ENCODE measurements at regions not wholly inside any gene's neighbourhood (a gene's known extent, or its start where the extent isn't known, plus 50 kb on each side); places are given as distances from the start of the nearest gene placed in this dataset.
"Not testable (repeated sequence)": the region's sequence is repeated elsewhere in the genome, so short reads cannot be mapped to it uniquely, and the experiment has no call there.

- DNase-seq, result no peak
Observed at GRCh38 chr21:38115870-38116269, 140.9 kb upstream of the KCNJ15 start.

DNA sequence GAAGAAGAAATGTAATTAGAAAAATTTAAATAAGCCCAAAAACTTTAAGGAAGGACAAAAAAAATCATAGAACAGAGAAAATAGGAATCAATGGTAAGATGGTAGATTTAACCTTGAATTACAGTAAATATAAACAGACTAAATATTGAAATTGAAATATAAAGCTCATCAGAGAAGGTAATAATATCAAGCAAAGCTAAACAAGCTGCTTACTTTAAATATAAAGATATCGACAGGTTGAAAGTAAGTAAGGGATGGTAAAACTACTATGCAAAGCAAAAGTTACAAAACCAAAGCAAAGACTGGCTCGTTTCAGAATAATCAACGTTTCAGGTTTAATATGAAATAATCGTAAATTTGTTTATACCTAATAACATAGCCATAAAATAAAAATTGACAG, 137.0 kb upstream of the KCNJ15 start:
- DNase-seq, result no peak

DNA sequence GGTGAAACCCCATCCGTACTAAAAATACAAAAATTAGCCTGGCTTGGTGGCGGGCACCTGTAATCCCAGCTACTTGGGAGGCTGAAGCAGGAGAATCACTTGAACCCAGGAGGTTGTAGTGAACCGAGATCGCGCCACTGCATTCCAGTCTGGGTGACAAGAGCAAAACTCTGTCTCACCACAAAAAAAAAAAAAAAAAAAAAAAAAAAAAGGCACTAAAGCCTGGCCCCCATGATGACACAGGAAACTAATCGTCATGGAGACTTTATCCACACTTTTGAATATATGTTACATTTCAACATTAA, 136.2 kb upstream of the KCNJ15 start:
- not testable (repeated sequence) for DNase-seq

- no peak for DNase-seq
Observed at GRCh38 chr21:38120984-38121855, 135.6 kb upstream of the KCNJ15 start.

GRCh38 chr21:38121888-38122720, 134.7 kb upstream of the KCNJ15 start:
- no peak for DNase-seq

- DNase-seq, result no peak
Observed at GRCh38 chr21:38123626-38124025, 133.2 kb upstream of the KCNJ15 start.

DNA sequence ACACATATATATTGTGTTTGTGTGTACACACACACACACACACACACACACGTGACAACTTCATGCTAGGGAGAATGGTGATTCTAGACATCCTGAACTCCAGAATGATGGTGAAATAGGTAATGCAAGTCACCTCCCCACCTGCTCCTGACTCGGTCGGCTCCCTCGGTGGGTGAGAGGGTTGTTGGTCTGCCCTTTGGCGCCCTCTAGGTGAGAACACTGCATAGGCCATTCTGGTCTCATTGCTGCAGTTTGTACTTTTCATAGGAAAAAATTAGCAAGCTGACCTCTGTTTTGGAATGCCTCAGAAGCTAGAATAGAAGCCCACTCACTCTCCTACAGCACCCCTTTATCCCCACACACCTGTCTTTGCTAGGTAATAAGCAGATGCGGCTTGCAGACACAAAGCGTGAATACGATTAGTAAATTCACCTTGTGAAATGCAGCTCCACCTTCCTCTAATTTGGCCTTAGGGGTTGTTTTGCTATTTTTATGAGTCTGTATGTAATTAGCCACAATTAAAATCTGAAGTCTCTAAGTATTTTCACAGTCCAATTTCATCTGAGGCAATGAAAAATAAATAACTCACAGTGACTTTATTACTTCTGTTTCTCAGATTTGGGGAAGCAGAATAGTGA, 130.0 kb upstream of the KCNJ15 start:
- peak; percentile 54 for DNase-seq

DNA sequence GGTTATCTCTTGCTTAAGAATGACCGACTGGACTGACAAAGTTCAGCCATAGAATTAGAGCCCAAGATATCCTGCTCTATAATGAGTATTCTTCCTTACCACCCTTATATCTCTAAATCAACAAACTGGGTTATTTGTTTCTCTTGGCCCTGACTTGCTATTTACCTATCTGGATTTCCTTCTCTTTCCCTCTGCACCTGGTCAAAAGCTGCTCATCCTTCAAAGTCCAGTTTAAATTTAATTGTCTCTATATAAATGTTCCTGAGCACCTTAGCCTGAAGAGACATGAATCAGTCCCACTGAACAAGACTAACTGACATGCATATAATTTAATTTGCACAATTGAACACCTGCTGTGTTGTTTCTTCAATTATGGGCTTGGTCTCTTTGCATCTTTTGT, 127.1 kb upstream of the KCNJ15 start:
- DNase-seq, result no peak

DNA sequence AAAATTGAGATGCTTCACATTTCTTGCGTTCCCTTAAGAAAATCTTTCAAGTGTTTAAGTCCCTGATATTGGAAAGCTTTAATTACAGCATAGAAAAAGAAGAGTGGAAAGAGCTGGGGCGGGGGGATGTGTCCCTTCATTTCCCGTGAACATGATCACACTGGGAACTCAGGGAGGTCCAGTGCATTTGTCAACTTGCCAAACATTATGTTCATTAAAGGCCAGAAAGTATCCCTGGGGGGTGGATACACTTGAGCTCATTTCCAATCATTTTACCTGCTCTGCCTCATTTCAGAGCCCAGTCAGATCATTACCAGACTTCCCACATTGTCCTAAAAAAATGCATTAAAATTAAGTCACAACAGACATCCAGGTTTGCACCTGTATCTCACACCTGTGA, 123.6 kb upstream of the KCNJ15 start:
- no peak for DNase-seq

DNA sequence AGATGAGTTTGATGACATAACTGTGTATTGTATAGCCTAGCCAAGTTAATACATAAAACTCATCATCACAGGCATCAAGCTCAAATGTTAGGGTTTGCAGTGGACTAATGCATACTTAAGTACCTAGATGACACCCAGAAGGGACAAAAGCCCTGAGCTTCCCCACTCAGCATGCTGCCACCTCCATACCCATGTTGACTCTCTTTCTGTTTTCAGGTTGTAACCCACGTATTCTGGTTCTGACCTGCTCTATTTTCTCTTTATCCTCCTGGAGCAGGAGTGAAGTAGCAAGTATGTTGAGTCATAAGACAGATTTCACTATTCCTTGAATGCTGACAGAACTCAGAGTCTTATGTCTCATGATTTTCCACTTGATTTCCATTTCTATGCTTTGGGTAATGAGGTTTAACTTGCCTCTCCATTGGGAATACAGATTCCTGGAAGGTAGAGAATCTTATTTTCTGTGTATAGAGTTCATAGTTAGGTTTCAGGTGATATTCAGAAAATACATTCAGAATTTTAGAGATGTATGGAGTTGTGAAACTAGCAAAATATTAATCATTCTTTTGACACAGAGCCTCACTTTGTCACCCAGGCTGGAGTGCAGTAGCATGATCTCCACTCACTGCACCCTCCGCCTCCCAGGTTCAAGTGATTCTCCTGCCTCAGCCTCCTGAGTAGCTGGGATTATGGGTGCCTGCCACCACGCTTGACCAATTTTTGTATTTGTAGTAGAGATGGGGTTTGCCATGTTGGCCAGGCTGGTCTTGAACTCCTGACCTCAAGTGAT, 122.5 kb upstream of the KCNJ15 start:
- DNase-seq, result no peak

- DNase-seq, result no peak
Observed at GRCh38 chr21:38136201-38136600, 120.6 kb upstream of the KCNJ15 start.

GRCh38 chr21:38139380-38140168, 117.2 kb upstream of the KCNJ15 start:
- DNase-seq, result no peak

DNA sequence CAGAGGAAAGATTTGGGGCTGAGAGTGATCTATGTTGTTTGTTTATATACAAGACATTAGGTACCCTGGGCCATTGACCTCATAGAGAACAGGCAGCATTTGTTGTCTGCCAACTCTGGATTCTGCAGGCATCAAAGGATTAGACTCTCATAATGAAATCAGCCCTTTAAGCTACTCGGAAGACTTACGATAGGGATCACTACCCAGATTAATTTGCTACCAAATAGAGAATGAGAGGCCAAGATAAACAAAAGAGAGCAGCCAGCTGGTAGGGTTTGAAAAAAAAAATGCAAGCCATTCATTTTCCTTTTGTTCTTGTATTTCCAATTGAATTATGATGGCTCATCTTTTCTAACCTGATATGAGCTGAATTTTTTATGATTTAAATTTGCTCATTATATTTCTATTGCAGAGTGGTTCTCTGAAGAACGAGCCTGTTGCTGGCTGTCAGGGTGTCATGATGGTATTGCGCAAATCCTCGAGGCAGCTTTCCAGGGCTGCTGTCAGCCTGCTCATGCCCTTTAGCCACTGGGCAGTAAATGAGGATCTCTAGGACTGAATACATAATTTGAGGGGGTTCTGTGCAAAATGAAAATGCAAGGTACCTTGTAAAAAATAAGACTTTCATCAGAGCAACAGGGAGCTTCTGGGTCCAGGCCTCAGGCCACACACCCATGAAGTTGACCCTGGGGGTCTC, 116.4 kb upstream of the KCNJ15 start:
- DNase-seq, result peak; percentile 18

GRCh38 chr21:38142224-38142623, 114.6 kb upstream of the KCNJ15 start:
- DNase-seq, result no peak

- DNase-seq, result no peak
Observed at GRCh38 chr21:38144193-38144592, 112.6 kb upstream of the KCNJ15 start.

- no peak for DNase-seq
Observed at GRCh38 chr21:38145104-38145503, 111.7 kb upstream of the KCNJ15 start.

DNA sequence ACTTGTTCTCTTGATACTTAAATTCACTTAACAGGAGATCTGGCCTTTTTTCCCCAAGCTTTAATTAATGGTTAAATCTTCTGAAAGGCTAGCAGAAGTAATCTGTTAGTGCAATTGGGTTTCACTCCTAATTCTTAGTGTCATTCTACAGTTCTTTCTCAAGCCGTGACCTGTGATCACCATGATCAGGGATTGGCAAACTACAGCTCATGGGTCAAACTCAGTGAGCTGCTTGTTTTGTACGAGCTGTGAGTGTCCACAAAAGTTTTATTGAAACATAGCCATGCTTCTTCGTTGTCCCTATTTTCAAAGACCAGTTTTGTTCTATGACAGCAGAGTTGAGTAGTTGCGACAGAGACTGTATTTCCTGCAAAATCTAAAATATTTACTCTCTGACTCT, 109.4 kb upstream of the KCNJ15 start:
- DNase-seq, result no peak

DNA sequence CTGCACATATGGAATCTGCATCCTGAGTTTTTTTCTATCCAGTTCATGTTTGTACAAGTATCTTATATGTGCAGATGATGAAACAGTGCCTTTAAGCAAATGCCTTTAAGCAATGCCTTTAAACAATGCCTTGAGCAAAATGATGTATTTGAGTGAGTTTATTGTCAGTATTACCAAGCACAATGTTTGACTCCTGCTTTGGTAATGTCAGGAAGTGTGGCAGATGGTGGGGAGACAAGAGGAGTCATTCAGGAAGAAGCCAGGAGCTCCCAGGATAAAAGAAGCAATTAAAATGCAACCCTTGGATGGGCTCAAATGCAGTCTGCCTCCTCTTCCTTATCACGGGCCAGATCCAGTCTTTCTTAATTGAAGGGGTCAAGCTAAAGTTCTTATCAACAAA, 108.7 kb upstream of the KCNJ15 start:
- no peak for DNase-seq

- DNase-seq, result no peak
Observed at GRCh38 chr21:38151021-38151645, 105.7 kb upstream of the KCNJ15 start.

DNA sequence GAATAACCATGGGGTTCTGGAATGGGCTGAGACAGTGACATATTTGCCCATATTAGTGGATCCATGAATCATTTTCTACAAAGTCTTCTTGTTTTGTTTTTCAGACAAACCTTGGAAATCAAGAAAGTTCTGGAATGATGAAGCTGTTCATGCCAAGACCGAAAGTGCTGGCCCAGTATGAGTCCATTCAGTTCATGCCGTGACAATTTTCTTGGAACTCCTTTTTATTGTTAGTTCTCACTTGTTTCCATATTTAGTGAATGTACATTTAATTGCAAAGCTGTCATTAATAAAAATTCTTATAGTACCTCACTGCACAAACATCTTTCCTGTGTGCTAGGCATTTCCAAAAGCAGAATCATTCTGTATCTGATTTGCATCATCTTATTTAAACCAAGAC, 100.6 kb upstream of the KCNJ15 start:
- DNase-seq, result no peak

- peak; percentile 72 for DNase-seq
Observed at GRCh38 chr21:38159355-38159754, 97.4 kb upstream of the KCNJ15 start.
